Upper lobe of left lung (tissue), 6 donors: ENCODE measurements at regions not wholly inside any gene's neighbourhood (a gene's known extent, or its start where the extent isn't known, plus 50 kb on each side); places are given as distances from the start of the nearest gene placed in this dataset.

Experiments
- ATAC-seq, 2 donors: fragments of 200-7000 bp; cut with Tn5 transposase; one replicate each; pipeline ENCODE4 v1.9.1; 2022; ENCODE audit warnings: mild to moderate bottlenecking in 2 of 2, moderate library complexity in 2 of 2; ENCODE audit not compliant: low FRiP score in 2 of 2
- DNase-seq, 2 donors: peaks; one replicate each; pipeline ENCODE4 v3.0.0-alpha.2; 2019 to 2020
- H3K27ac ChIP-seq, 4 donors: fragments of 200-600 bp; sonication (generic); one replicate each; pipeline ENCODE4 v1.5.1; 2016 to 2019
- H3K27me3 ChIP-seq, 4 donors: fragments of 200-600 bp; sonication (generic); one replicate each; pipeline ENCODE4 v1.5.1; 2017 to 2019
- H3K36me3 ChIP-seq, 4 donors: fragments of 200-600 bp; sonication (generic); one replicate each; pipeline ENCODE4 v1.5.1; 2016 to 2019
- H3K4me1 ChIP-seq, 4 donors: fragments of 200-600 bp; sonication (generic); one replicate each; pipeline ENCODE4 v1.5.1; 2018 to 2019
- H3K4me3 ChIP-seq, 4 donors: fragments of 200-600 bp; sonication (generic); one replicate each; pipeline ENCODE4 v1.5.1; 2017 to 2019; ENCODE audit warnings: mild to moderate bottlenecking in 2 of 4, moderate library complexity in 1 of 4
- H3K9me3 ChIP-seq, 4 donors: fragments of 200-600 bp; sonication (generic); one replicate each; pipeline ENCODE4 v1.5.1; 2018 to 2019
- EP300 ChIP-seq, 4 donors: sonication (generic); formaldehyde crosslinking; IDR thresholded peaks; one replicate each; pipeline ENCODE4 v1.5.1; 2017; ENCODE audit warnings: antibody characterized with exemption in 4 of 4, control low read depth in 2 of 4
- POLR2A ChIP-seq, 4 donors: fragments of 450-650 bp; IDR thresholded peaks; one replicate each; pipeline ENCODE4 v1.5.1; 2016 to 2017; ENCODE audit warnings: antibody characterized with exemption in 4 of 4, mild to moderate bottlenecking in 2 of 4
- POLR2AphosphoS5 ChIP-seq, 2 donors: sonication (generic); formaldehyde crosslinking; IDR thresholded peaks; one replicate each; pipeline ENCODE4 v1.5.1; 2017; ENCODE audit warnings: antibody characterized with exemption in 2 of 2
- WGBS, 2 donors: methylation state at CpG; one replicate each; pipeline ENCODE4 v1.1.5; 2017 to 2018; 5-methylcytosine and 5-hydroxymethylcytosine counted together
- TF ChIP-seq, protein P1 (sequence below), 6 experiments: fragments of 450-650 bp in 4 of 6; fragments of 200-600 bp in 2 of 6; sonication (generic) in 2 of 6; IDR thresholded peaks; one replicate each; pipeline ENCODE4 v1.5.1; 2016 to 2019; ENCODE audit warnings: antibody characterized with exemption in 6 of 6
- donor health status: DM: no; HTN: no; CAD: no; lungs with moderate emphysema.
- donor health status: DM: no; HTN: yes; CAD: no; lungs with severe emphysema.

DNA sequence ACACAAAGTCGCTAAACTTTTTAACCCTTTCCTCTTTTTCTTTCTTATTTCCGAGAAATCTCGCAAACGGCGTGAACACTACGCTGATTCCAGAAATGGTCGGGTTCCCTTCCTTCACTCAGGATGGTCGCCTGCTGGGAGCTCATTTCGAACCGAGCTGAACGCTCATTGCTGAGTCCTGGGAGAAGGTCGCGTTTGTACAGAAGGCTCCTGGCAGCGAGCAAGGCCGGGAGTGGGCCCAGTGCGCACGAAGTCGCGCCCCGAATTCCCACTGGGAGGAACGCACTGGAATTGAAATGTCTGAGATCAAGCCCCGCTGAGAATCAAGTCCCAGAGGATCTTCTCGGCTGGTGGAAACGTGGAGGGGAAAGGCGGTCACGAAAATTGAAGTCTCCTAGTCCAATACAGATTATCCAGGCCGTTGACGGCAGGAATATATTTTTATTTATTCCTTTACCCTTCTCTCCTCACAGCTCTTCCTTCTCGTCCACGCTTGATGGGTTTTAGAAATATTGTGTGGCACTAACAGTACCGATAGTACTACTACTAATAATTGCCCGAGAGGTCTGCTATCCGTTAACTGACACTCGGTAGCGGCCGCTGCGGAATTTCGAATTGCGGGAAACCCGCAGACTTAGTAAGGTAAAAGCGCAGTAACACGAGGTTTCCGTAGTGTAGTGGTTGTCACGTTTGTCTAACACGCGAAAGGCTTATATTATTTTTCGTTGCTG is 207.2 kb upstream of the ZNF184 start:
- Histone ChIP-seq H3K4me1 (peaks cover 0 to 6% (median 0%) of the 10 kb centered on the region in 4 donors), H3K36me3 (no peaks in the 10 kb centered on the region), H3K27ac (no peak overlapping the region), H3K9me3 (peaks cover 0 to 3% (median 0%) of the 10 kb centered on the region in 4 donors), H3K27me3 (peaks cover 0 to 31% (median 16%) of the 10 kb centered on the region in 4 donors), H3K4me3 (no peak overlapping the region)
- WGBS, 2 donors: 8 to 10% methylated on average over 46 to 47 of the region's 47 CpGs
- DNase-seq: no peak
- no peak for TF ChIP-seq POLR2A (IDR thresholded peaks at IDR 0.05)
- TF ChIP-seq, protein P1, sequence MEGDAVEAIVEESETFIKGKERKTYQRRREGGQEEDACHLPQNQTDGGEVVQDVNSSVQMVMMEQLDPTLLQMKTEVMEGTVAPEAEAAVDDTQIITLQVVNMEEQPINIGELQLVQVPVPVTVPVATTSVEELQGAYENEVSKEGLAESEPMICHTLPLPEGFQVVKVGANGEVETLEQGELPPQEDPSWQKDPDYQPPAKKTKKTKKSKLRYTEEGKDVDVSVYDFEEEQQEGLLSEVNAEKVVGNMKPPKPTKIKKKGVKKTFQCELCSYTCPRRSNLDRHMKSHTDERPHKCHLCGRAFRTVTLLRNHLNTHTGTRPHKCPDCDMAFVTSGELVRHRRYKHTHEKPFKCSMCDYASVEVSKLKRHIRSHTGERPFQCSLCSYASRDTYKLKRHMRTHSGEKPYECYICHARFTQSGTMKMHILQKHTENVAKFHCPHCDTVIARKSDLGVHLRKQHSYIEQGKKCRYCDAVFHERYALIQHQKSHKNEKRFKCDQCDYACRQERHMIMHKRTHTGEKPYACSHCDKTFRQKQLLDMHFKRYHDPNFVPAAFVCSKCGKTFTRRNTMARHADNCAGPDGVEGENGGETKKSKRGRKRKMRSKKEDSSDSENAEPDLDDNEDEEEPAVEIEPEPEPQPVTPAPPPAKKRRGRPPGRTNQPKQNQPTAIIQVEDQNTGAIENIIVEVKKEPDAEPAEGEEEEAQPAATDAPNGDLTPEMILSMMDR (IDR thresholded peaks at IDR 0.05): no peak
- no peak for TF ChIP-seq POLR2AphosphoS5 (IDR thresholded peaks at IDR 0.05)
- no peak for TF ChIP-seq EP300 (IDR thresholded peaks at IDR 0.05)
- ATAC-seq: no peak

DNA sequence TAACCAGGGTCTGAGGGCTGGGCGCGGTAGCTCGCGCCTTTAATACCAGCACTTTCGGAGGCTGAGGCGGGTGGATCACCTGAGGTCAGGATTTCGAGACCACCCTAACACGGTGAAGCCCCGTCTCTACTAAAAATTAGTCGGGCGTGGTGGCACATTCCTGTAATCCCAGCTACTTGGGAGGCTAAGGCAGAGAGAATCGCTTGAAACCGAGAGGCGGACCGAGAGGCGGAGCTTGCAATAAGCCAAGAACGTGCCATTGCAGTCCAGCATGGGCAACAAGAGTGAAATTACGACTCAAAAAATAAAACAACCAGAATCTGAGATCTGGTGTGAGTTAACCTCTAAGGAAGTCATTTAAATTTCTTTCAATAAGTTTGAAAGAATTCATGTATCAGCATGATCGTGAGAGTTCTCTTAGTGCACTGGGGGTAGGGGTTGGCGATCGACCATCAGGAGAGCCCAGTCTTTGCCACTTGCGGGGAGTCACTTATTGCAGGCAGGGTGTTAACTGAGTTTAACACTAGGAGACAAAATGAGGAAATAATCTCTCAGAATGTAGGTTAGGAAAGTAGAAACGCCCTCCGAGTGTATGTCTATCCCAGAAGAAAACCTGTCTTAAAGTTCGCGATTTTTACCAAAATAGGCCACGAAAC is 206.5 kb upstream of the ZNF184 start:
- ATAC-seq (no peak), DNase-seq (no peak)
- 11 to 14% methylated on average over 27 of the region's 27 CpGs for WGBS, 2 donors
- Histone ChIP-seq H3K4me3 (no peak overlapping the region), H3K36me3 (no peaks in the 10 kb centered on the region), H3K27ac (no peak overlapping the region), H3K4me1 (peaks cover 0 to 6% (median 0%) of the 10 kb centered on the region in 4 donors), H3K27me3 (peaks cover 0 to 31% (median 16%) of the 10 kb centered on the region in 4 donors), H3K9me3 (peaks cover 0 to 3% (median 0%) of the 10 kb centered on the region in 4 donors)
- TF ChIP-seq, protein P1 (IDR thresholded peaks at IDR 0.05): no peak
- no peak for TF ChIP-seq POLR2AphosphoS5 (IDR thresholded peaks at IDR 0.05)
- no peak for TF ChIP-seq EP300 (IDR thresholded peaks at IDR 0.05)
- TF ChIP-seq POLR2A (IDR thresholded peaks at IDR 0.05): no peak

DNA sequence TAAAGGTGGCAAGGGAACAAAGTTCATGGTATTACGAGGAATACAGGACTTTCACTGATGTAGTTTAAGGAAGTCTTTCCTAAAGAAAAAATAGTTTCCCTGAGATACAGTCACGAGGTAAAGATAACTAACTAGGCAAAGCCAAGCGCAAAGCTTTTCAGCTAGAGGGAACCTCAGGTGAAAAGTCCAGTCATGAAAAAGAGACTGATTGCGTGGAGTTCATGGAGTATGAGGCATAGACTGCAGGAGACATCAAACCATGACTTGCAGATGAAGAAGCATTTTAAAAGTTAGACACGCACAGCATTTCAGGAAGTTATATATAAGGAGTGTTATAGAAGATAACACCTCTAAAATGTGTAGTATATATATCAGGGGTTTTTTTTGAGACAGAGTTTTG is 205.6 kb upstream of the ZNF184 start:
- DNase-seq (no peak), ATAC-seq (no peak)
- Histone ChIP-seq H3K4me3 (no peak overlapping the region), H3K36me3 (no peaks in the 10 kb centered on the region), H3K27ac (no peak overlapping the region), H3K27me3 (peaks cover 0 to 31% (median 16%) of the 10 kb centered on the region in 4 donors), H3K9me3 (peaks cover 0 to 3% (median 0%) of the 10 kb centered on the region in 4 donors), H3K4me1 (peaks cover 0 to 6% (median 0%) of the 10 kb centered on the region in 4 donors)
- WGBS, 2 donors: 54 to 57% methylated on average over 5 of the region's 5 CpGs
- TF ChIP-seq POLR2AphosphoS5 (IDR thresholded peaks at IDR 0.05) (no peak), POLR2A (IDR thresholded peaks at IDR 0.05) (no peak), EP300 (IDR thresholded peaks at IDR 0.05) (no peak)
- TF ChIP-seq, protein P1 (IDR thresholded peaks at IDR 0.05): no peak

DNA sequence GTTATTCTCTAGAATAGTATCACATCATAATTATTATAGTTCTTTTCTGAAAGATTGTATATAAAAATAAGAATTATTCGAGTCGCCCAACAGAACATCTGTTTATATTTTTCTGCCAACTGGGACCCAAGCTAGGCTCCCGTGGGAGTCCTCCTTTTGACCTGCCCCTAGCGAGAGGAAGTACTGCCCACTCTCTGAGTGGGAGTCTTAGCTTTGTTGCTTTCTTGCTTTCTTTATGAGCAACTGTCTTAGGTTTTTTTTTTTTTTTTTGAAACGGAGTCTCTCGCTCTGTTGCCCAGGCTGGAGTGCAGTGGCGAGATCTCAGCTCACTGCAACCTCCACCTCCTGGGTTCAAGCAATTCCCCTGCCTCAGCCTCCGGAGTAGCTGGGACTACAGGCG is 202.0 kb upstream of the ZNF184 start:
- Histone ChIP-seq H3K4me3 (no peak overlapping the region), H3K9me3 (peaks cover 0 to under 1% (median 0%) of the 10 kb centered on the region in 4 donors), H3K4me1 (peaks cover 0 to 11% (median 6%) of the 10 kb centered on the region in 4 donors), H3K36me3 (no peaks in the 10 kb centered on the region), H3K27me3 (peaks cover 0 to 33% (median 17%) of the 10 kb centered on the region in 4 donors), H3K27ac (no peak overlapping the region)
- no peak for TF ChIP-seq POLR2A (IDR thresholded peaks at IDR 0.05)
- TF ChIP-seq, protein P1 (IDR thresholded peaks at IDR 0.05): no peak
- TF ChIP-seq EP300 (IDR thresholded peaks at IDR 0.05): no peak
- no peak for TF ChIP-seq POLR2AphosphoS5 (IDR thresholded peaks at IDR 0.05)
- no peak for DNase-seq
- ATAC-seq: no peak
- 63 to 70% methylated on average over 9 of the region's 9 CpGs for WGBS, 2 donors
